ENCODE measurements at regions not wholly inside any gene's neighbourhood (a gene's known extent, or its start where the extent isn't known, plus 50 kb on each side); places are given as distances from the start of the nearest gene placed in this dataset.
"Not testable (repeated sequence)": the region's sequence is repeated elsewhere in the genome, so short reads cannot be mapped to it uniquely, and the experiment has no call there.

DNA sequence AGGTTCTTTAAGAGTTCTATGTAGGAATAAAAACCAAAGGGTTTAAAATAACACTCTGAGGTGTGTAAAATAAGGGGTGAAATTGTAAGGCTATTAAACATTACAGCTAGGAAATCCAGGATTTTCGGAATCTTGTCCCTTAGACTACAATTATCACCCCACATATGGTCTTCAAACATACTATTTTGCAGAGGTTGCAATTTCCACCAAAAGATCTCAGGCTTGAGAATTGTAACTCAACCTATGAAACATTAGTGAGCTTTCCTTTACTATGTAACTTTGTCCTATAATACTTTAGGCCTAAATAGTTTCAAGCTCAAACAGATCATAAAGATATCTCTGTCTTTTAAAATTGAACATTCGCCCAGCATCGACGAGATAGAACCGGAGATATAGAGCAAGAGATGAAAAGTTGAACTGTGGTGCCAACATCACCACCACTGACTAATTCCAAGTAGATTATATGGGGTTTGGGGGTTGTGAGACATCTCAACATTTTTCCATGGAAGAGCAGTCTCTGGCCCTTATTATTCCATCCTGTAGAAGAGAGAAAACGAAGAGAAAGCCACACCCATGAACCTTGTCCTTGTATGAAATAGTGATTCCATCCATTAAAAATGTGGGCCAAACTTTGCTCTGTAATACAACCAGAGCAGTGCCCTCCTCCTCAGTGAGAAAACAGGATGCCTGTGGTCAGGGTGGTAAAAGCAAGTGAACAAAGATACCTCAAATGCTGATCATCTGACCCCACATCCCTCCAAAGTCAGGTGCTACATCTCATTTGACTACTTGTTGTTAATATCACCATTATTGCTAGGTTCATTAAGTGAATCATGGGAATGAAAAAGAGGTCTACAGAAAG lies 284.5 kb upstream of the GJE1 start:
- H3K4me1 ChIP-seq (ENCODE audit: control insufficient read depth, insufficient read depth, low read length) = no peaks in the 10 kb centered on the region
- H3K36me3 ChIP-seq (ENCODE audit: control insufficient read depth, insufficient read depth, low read length) = no peaks in the 10 kb centered on the region
- H3K27me3 ChIP-seq (ENCODE audit: control insufficient read depth, insufficient read depth, low read length) = no peaks in the 10 kb centered on the region
- no peak overlapping the region for H3K27ac ChIP-seq (ENCODE audit: low read depth, low read length)
- H3K9ac ChIP-seq (ENCODE audit: low read length) = no peak overlapping the region
- H3K4me3 ChIP-seq (ENCODE audit: low read length) = no peak overlapping the region

DNA sequence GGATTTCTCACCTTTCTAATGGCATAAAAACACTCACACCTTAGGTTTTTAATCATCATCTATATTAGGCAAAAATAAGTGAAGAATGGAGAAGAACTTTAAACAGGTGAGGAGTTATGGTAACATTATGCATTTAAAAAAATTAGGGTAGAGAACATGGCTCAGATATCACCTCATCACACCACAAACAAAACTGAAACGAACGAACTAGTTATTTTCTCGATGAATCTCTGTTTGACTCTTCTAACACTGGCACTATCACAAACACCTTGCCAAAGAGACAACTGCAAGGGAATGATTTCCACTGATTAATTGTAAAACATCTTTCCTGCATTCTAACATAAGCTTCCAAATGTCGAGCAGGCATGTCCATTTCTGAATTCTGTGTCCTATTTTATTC lies 286.1 kb upstream of the GJE1 start:
- Histone ChIP-seq H3K36me3 (ENCODE audit: control insufficient read depth, insufficient read depth, low read length) (no peaks in the 10 kb centered on the region), H3K9ac (ENCODE audit: low read length) (no peak overlapping the region), H3K27me3 (ENCODE audit: control insufficient read depth, insufficient read depth, low read length) (no peaks in the 10 kb centered on the region), H3K27ac (ENCODE audit: low read depth, low read length) (no peak overlapping the region), H3K4me3 (ENCODE audit: low read length) (no peak overlapping the region), H3K4me1 (ENCODE audit: control insufficient read depth, insufficient read depth, low read length) (no peaks in the 10 kb centered on the region)

DNA sequence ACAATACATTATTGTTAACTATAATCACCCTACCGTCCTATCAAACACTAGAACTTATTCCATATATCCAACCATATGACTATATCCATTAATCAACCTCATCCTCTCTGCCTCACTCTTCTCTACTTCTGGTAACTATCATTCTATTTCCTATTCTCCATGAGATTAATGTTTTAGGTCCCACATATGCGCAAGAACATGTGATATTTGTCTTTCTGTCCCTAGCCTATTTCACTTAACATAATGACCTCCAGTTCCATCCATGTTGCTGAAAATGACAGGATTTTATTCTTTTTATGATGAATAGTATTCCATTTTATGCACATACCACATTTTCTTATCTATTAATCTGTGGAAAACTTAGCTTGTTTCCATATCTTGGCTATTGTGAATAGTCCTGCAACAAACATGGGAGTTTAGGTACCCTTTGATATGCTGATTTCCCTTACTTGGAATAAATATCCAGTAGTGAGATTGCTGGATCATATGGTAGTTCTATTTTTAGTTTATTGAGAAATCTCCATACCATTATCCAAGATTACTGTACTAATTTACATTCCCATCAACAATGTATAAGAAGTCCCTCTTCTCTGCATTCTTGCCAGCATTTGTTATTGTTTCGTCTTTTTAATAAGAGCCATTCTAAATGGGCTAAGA lies 289.4 kb upstream of the GJE1 start:
- Histone ChIP-seq H3K27ac (ENCODE audit: low read depth, low read length) (no peak overlapping the region), H3K4me3 (ENCODE audit: low read length) (no peak overlapping the region), H3K36me3 (ENCODE audit: control insufficient read depth, insufficient read depth, low read length) (no peaks in the 10 kb centered on the region), H3K9ac (ENCODE audit: low read length) (no peak overlapping the region), H3K27me3 (ENCODE audit: control insufficient read depth, insufficient read depth, low read length) (no peaks in the 10 kb centered on the region), H3K4me1 (ENCODE audit: control insufficient read depth, insufficient read depth, low read length) (no peaks in the 10 kb centered on the region)

DNA sequence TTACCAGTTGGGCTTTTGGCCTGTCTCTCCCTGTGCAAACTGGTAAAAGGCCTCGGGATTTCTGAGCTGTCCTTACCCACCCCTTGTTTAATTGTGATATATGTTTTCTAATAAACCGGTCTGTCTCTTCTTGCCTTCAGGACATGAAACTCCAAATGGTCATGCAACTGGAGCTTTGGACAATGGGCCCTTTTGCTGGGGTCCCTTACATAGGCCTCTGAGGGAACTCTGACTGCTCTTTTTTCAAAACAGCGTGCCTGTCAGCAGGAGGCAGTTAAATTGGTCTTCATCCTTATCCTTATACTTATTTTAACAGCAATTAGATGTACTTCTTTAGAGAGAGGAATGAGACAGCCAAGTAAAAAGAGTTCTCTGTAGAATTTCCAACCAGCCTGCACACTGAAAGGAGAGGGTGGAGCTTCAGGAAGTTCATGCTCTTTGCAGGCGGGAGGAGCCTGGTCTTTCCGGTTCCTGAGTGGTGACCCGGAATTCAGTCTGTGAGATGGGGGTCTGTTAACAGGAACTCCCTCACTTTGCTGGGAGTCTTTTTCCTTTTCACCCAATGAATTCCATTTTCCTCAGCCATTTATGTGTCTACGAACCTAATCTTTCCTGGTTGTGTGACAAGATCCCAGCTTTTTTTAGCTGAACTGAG lies 299.6 kb upstream of the GJE1 start:
- Histone ChIP-seq H3K27me3 (ENCODE audit: control insufficient read depth, insufficient read depth, low read length) (no peaks in the 10 kb centered on the region), H3K36me3 (ENCODE audit: control insufficient read depth, insufficient read depth, low read length) (no peaks in the 10 kb centered on the region), H3K9ac (ENCODE audit: low read length) (no peak overlapping the region)

DNA sequence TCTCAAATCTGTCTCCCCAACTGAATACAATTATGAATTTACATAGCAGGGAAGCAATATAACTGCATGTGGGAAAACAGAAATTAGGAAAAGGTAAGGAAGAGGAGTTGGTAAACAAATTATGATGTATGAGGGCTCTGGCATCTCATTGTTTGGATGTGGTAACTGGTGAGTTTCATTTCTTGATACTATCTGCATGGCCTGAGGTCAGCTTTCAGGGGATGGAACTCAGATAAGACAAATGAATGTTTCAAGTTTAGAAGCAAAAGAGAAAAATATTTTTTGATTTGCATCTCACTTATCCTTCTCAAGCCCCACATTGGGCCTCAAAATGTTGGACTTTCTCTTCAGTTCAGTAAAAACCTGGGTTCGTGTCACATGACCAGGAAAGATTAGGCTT lies 302.2 kb upstream of the GJE1 start:
- Histone ChIP-seq H3K4me3 (ENCODE audit: low read length) (no peak overlapping the region), H3K4me1 (ENCODE audit: control insufficient read depth, insufficient read depth, low read length) (no peaks in the 10 kb centered on the region), H3K27me3 (ENCODE audit: control insufficient read depth, insufficient read depth, low read length) (no peaks in the 10 kb centered on the region), H3K27ac (ENCODE audit: low read depth, low read length) (no peak overlapping the region), H3K36me3 (ENCODE audit: control insufficient read depth, insufficient read depth, low read length) (no peaks in the 10 kb centered on the region), H3K9ac (ENCODE audit: low read length) (no peak overlapping the region)

More for the DNA sequence above, 299.6 kb upstream of the GJE1 start:
- Histone ChIP-seq H3K27ac (ENCODE audit: low read depth, low read length) (no peak overlapping the region), H3K4me1 (ENCODE audit: control insufficient read depth, insufficient read depth, low read length) (no peaks in the 10 kb centered on the region), H3K4me3 (ENCODE audit: low read length) (no peak overlapping the region)

DNA sequence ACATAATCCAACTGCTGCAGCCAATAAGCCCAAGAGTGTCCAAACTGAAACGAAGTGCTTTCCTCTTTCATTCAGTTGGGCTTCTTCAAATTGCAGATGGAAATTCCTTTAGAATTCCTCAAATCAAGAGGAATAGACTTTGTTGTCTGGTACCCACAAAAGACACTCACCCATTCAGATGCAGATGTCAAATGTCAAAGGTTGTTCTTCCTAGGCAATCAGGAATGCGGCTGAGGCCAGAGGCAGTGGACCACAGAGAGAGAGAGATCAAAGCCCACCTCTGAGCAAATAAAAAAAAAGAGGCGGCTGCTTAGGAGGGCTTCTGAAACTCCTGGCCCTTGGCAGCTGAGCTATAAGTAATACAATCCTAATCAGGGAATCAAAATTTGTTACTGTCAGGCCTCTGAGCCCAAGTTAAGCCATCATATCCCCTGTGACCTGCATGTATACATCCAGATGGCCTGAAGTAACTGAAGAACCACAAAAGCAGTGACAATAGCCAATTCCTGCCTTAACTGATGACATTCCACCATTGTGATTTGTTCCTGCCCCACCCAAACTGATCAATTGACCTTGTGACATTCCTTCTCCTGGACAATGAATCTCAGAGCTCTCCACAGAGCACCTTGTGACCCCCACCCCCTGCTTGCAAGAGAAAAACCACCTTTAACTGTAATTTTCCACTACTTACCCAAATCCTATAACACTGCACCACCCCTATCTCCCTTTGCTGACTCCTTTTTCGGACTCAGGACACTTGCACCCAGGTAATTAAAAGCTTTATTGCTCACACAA lies 303.0 kb upstream of the GJE1 start:
- Histone ChIP-seq H3K36me3 (ENCODE audit: control insufficient read depth, insufficient read depth, low read length) (no peaks in the 10 kb centered on the region), H3K27me3 (ENCODE audit: control insufficient read depth, insufficient read depth, low read length) (no peaks in the 10 kb centered on the region), H3K27ac (ENCODE audit: low read depth, low read length) (no peak overlapping the region), H3K4me1 (ENCODE audit: control insufficient read depth, insufficient read depth, low read length) (no peaks in the 10 kb centered on the region), H3K4me3 (ENCODE audit: low read length) (no peak overlapping the region), H3K9ac (ENCODE audit: low read length) (no peak overlapping the region)

DNA sequence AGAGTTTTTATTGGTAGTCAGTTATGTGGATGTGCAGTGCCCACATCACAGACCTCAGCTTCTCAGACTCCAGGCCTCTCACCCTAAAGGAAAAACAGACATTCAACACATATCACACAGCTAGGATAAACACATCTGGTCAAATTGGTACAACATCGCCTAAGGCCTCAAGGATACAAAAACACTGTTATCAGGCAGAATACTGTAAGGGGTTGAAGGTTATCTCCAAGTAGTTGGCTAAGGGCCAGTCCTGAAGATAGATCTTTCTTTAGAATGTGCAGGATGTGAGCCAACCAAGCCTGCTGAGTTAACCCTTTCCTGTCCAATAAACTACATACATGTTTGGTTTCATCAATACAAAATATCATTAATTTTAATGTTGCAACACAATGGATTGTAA lies 308.4 kb upstream of the GJE1 start:
- Histone ChIP-seq H3K9ac (ENCODE audit: low read length) (no peak overlapping the region), H3K4me1 (ENCODE audit: control insufficient read depth, insufficient read depth, low read length) (no peaks in the 10 kb centered on the region), H3K4me3 (ENCODE audit: low read length) (no peak overlapping the region), H3K36me3 (ENCODE audit: control insufficient read depth, insufficient read depth, low read length) (no peaks in the 10 kb centered on the region), H3K27me3 (ENCODE audit: control insufficient read depth, insufficient read depth, low read length) (no peaks in the 10 kb centered on the region), H3K27ac (ENCODE audit: low read depth, low read length) (no peak overlapping the region)

DNA sequence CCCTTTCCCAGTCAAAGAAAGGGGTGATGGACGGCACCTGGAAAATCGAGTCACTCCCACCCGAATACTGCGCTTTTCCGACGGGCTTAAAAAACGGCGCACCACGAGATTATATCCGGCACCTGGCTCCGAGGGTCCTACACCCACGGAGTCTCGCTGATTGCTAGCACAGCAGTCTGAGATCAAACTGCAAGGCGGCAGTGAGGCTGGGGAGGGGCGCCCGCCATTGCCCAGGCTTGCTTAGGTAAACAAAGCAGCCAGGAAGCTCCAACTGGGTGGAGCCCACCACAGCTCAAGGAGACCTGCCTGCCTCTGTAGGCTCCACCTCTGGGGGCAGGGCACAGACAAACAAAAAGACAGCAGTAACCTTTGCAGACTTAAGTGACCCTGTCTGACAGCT lies 317.7 kb upstream of the GJE1 start:
- H3K27ac ChIP-seq (ENCODE audit: low read depth, low read length); H3K9ac ChIP-seq (ENCODE audit: low read length); H3K4me1 ChIP-seq (ENCODE audit: control insufficient read depth, insufficient read depth, low read length); H3K4me3 ChIP-seq (ENCODE audit: low read length); H3K36me3 ChIP-seq (ENCODE audit: control insufficient read depth, insufficient read depth, low read length); H3K27me3 ChIP-seq (ENCODE audit: control insufficient read depth, insufficient read depth, low read length): not testable (repeated sequence)

DNA sequence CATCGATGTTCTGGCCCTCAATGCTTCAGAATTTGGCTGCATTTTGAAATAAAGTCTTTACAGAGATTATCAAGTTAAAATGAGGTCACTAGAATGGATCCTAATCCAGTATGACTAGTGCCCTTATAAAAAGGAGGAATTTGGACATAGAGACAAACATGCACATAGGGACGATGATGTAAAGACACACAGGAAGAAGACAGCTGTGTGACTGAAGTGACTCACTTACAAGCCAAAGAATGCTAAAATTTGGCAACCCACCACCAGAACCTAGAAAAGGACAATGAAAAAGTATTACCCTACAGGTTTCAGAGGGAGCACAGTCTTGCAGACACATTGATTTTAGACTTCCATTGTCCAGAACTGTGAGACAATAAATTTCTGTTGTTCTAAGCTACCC lies 322.8 kb upstream of the GJE1 start:
- H3K27ac ChIP-seq (ENCODE audit: low read depth, low read length) = no peak overlapping the region
- H3K36me3 ChIP-seq (ENCODE audit: control insufficient read depth, insufficient read depth, low read length) = no peaks in the 10 kb centered on the region
- H3K4me1 ChIP-seq (ENCODE audit: control insufficient read depth, insufficient read depth, low read length) = no peaks in the 10 kb centered on the region
- H3K4me3 ChIP-seq (ENCODE audit: low read length) = no peak overlapping the region
- no peak overlapping the region for H3K9ac ChIP-seq (ENCODE audit: low read length)
- H3K27me3 ChIP-seq (ENCODE audit: control insufficient read depth, insufficient read depth, low read length) = no peaks in the 10 kb centered on the region

DNA sequence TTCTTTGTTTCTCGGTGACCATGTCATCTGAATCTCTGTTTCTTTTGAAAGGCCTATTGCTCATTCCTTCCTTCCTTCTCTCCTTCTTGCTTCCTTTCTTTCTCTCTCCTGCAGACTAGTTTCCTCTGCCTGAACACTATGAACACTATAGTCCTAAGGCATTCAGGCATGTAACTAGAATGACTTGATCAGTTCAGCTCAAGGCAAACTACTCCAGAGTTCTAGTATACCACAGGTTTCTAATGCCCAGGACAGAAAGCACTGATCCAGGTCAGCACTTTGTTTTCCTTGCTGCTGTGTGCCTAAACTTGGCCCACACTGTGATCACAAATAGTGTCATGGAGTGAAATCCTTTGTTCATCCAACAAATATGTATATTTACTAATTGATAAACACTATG lies 324.1 kb upstream of the GJE1 start:
- H3K9ac ChIP-seq (ENCODE audit: low read length) = no peak overlapping the region
- no peaks in the 10 kb centered on the region for H3K36me3 ChIP-seq (ENCODE audit: control insufficient read depth, insufficient read depth, low read length)
- no peaks in the 10 kb centered on the region for H3K27me3 ChIP-seq (ENCODE audit: control insufficient read depth, insufficient read depth, low read length)
- no peak overlapping the region for H3K27ac ChIP-seq (ENCODE audit: low read depth, low read length)
- no peaks in the 10 kb centered on the region for H3K4me1 ChIP-seq (ENCODE audit: control insufficient read depth, insufficient read depth, low read length)
- H3K4me3 ChIP-seq (ENCODE audit: low read length) = no peak overlapping the region

DNA sequence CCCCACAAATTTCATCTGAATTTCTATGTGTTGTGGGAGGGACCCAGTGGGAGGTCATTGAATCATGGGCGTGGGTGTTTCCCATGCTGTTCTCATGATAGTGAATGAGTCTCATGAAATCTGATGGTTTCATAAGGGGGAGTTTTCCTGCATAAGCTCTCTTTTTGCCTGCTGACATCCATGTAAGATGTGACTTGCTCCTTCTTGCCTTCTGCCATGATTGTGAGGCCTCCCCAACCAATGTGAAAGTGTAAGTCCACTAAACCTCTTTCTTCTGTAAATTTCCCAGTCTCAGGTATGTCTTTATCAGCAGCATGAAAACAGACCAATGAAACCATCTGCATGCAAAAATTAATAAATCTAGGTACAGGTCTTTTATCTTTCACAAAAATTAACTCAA lies 331.8 kb upstream of the GJE1 start:
- not testable (repeated sequence) for H3K4me1 ChIP-seq (ENCODE audit: control insufficient read depth, insufficient read depth, low read length); H3K27ac ChIP-seq (ENCODE audit: low read depth, low read length); H3K9ac ChIP-seq (ENCODE audit: low read length); H3K27me3 ChIP-seq (ENCODE audit: control insufficient read depth, insufficient read depth, low read length); H3K36me3 ChIP-seq (ENCODE audit: control insufficient read depth, insufficient read depth, low read length); H3K4me3 ChIP-seq (ENCODE audit: low read length)

DNA sequence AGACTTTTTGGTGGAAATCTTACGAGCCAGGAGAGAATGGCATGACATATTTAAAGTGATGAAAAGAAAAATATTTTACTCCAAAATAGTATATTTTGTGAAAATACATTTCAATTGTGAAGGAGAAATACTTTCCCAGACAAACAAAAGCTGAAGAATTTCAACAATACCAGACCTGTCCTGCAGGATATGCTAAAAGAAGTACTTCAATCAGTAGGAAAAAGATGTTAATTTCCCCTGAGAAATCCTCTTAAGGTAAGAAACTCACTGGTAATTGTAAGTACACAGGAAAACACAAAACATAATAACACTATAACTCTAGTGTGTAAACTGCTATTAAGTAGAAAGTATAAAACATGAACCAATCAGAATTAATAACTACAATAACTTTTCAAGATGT lies 341.8 kb upstream of the GJE1 start:
- Histone ChIP-seq H3K36me3 (ENCODE audit: control insufficient read depth, insufficient read depth, low read length) (no peaks in the 10 kb centered on the region), H3K9ac (ENCODE audit: low read length) (no peak overlapping the region), H3K27ac (ENCODE audit: low read depth, low read length) (no peak overlapping the region)

More for the DNA sequence above, 341.8 kb upstream of the GJE1 start:
- H3K4me1 ChIP-seq (ENCODE audit: control insufficient read depth, insufficient read depth, low read length) = no peaks in the 10 kb centered on the region
- no peaks in the 10 kb centered on the region for H3K27me3 ChIP-seq (ENCODE audit: control insufficient read depth, insufficient read depth, low read length)
- no peak overlapping the region for H3K4me3 ChIP-seq (ENCODE audit: low read length)

All from rectal smooth muscle tissue (tissue), 1 donor.